ENCODE measurements at regions not wholly inside any gene's neighbourhood (a gene's known extent, or its start where the extent isn't known, plus 50 kb on each side); places are given as distances from the start of the nearest gene placed in this dataset.
"Not testable (repeated sequence)": the region's sequence is repeated elsewhere in the genome, so short reads cannot be mapped to it uniquely, and the experiment has no call there.

DNA sequence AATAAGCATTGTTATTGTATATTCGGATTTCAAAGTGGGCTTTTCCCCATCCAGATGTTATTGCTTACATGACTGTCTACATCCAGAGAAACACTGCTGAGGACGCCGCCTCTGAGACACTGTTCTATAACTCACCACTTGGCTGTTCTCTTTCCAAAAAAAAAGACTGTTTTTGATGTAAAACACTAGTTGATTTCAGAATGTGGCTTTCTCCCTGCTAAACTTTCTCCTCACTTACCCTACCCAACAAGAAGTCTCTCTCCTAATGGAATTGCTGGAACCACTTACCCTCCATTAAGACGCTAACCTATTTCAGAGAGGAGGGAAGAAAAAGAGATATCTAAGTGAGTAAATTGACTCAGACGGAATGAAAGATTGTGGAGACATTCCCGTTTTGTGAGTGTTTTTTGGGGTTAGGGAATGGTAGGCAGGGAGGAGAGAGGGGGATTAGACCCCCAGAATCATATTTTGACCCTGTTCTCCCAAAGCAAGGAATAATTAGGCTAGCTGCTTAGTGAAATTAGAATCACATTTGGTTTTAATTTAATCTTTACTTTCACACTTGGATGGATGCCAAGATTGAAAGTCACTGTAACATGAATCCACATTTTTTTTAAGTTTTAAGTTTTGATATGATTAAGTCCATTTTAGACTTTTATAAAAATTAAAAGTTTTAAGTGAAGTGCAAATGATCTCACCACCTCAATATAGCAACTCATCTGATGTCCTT, 174.9 kb downstream of the CHIC2 start:
- TF ChIP-seq, protein P1, sequence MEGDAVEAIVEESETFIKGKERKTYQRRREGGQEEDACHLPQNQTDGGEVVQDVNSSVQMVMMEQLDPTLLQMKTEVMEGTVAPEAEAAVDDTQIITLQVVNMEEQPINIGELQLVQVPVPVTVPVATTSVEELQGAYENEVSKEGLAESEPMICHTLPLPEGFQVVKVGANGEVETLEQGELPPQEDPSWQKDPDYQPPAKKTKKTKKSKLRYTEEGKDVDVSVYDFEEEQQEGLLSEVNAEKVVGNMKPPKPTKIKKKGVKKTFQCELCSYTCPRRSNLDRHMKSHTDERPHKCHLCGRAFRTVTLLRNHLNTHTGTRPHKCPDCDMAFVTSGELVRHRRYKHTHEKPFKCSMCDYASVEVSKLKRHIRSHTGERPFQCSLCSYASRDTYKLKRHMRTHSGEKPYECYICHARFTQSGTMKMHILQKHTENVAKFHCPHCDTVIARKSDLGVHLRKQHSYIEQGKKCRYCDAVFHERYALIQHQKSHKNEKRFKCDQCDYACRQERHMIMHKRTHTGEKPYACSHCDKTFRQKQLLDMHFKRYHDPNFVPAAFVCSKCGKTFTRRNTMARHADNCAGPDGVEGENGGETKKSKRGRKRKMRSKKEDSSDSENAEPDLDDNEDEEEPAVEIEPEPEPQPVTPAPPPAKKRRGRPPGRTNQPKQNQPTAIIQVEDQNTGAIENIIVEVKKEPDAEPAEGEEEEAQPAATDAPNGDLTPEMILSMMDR (IDR thresholded peaks at IDR 0.05; ENCODE audit: control insufficient read depth, extremely low read depth, insufficient read depth), result no peak
- H3K4me3 ChIP-seq (ENCODE audit: low read depth, low read length), result no peak overlapping the region
- no peak for DNase-seq (ENCODE audit: low read depth)

DNA sequence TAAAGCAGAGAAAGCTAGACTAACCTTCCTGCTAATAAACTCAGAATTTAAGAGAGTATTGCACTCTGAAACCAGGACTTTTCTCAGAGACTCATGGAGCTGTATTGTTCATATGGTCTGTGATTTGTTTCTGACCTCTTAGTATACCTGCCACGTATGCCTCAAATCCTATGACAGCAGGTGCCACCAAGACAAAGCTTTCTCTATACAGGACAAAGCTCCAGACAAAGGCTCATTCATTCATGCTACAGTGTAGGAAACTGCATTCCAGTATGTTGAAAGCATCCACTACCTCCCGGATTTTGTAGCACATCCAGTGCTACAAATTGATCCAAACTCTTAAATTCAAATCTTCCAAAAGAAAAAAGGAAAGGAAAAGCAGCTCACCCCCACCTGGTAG, 178.3 kb downstream of the CHIC2 start:
- DNase-seq (ENCODE audit: low read depth), result no peak

DNA sequence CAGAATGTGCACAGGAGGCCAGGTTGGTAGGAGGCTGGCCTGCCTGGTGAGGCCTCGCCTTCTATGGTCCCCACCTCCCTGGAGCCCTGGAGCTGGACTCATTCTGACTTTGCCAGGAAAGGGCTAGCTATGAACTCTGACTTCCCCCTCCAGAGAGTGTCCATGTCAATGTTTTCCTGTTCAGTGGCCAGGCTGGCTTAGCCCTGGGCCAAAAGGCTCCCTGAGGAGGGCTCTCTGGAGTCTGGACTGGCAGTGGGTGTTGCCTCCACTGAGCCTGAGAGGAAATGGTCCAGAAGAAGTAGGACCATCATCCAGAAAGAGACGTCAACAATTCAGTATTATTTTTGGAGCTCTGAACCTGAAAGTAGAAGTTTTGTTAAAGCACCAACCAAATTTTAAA, 178.7 kb downstream of the CHIC2 start:
- no peak overlapping the region for H3K4me3 ChIP-seq (ENCODE audit: low read depth, low read length)
- TF ChIP-seq, protein P1 (IDR thresholded peaks at IDR 0.05; ENCODE audit: control insufficient read depth, extremely low read depth, insufficient read depth), result no peak
- no peak for DNase-seq (ENCODE audit: low read depth)

More for the DNA sequence above, 178.3 kb downstream of the CHIC2 start:
- TF ChIP-seq, protein P1 (IDR thresholded peaks at IDR 0.05; ENCODE audit: control insufficient read depth, extremely low read depth, insufficient read depth), result no peak
- no peak overlapping the region for H3K4me3 ChIP-seq (ENCODE audit: low read depth, low read length)

DNA sequence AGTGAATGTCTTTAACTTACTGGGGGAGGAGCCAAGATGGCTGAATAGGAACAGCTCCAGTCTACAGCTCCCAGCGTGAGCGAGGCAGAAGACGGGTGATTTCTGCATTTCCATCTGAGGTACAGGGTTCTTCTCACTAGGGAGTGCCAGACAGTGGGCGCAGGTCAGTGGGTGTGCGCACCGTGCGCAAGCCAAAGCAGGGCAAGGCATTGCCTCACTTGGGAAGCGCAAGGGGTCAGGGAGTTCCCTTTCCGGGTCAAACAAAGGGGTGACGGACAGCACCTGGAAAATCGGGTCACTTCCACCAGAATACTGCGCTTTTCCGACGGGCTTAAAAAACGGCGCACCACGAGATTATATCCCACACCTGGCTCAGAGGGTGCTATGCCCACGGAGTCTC, 187.3 kb downstream of the CHIC2 start:
- DNase-seq (ENCODE audit: low read depth); H3K4me3 ChIP-seq (ENCODE audit: low read depth, low read length): not testable (repeated sequence)

DNA sequence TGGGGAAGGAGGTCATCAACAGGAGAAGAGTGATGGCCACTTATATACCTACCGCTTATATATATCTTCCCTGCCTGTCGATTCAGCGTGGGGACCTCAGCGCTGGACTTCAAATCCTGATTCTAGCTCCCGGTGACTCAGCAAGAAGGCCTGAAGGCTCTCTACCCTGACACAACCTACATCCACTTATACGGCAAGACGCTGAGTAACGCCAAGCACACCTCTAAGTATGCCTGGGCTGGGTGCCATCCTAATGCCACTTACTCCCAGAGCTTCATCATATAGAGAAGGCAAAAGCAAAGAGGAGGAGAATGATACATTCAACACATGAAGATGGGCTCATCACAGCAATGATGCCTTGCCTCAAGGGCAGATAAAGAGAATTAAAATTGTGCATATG, 198.3 kb downstream of the CHIC2 start:
- TF ChIP-seq, protein P1 (IDR thresholded peaks at IDR 0.05; ENCODE audit: control insufficient read depth, extremely low read depth, insufficient read depth), result no peak
- DNase-seq (ENCODE audit: low read depth), result no peak
- H3K4me3 ChIP-seq (ENCODE audit: low read depth, low read length), result no peak overlapping the region

DNA sequence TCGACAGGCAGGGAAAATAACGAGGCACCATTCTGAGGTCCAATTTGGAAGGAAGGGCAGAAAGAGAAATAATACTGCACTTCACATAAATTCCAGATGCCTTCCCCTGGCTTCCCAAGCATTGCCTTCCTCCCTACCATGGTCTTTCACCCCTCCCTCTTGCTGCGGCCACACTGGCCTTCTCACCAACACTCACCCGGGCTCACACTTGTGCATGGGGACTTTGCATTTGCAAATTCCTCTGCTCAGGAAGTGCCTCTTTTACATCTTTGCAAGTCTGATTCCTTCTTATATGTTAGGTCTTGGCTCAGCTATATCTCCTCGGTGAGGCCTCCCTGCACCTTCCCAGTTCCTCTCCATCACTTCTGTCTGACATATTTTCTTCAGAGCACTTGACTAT, 199.4 kb downstream of the CHIC2 start:
- TF ChIP-seq, protein P1 (IDR thresholded peaks at IDR 0.05; ENCODE audit: control insufficient read depth, extremely low read depth, insufficient read depth), result no peak
- DNase-seq (ENCODE audit: low read depth), result no peak
- no peak overlapping the region for H3K4me3 ChIP-seq (ENCODE audit: low read depth, low read length)

DNA sequence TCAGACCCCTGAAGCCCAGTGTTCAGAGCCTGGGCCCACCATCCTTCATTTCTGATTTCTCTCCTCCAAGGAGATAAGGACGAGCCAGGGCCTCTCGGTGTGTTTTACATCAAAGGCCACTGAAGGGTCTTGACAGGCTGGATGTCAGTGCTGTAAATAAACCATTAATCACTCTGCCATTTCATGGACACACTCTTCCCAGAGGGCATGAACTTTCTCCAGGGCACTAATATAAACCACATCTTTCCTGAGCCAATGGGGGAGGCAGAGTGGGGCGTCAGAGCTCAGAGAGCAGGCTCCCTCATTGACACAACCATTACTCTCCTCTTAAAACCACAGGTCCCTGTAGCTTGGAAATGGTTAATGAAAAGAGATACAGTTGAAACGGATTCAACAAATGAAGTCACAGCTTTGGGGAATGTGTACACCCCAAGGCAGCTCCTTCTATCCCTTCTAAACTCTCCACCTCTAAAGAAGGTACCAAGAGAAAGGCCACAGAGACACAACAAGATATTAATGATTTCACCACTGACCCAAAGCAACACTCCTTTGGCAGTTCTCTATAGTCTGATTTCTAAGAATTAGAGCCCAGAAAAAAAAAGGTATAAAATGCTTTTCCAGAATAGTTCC, 200.6 kb downstream of the CHIC2 start:
- no peak for DNase-seq (ENCODE audit: low read depth)
- TF ChIP-seq, protein P1 (IDR thresholded peaks at IDR 0.05; ENCODE audit: control insufficient read depth, extremely low read depth, insufficient read depth), result no peak
- no peak overlapping the region for H3K4me3 ChIP-seq (ENCODE audit: low read depth, low read length)
